ENCODE measurements at regions not wholly inside any gene's neighbourhood (a gene's known extent, or its start where the extent isn't known, plus 50 kb on each side); places are given as distances from the start of the nearest gene placed in this dataset.
A peak's percentile ranks its signal among the peaks of the same experiment; 100 is the strongest.

DNA sequence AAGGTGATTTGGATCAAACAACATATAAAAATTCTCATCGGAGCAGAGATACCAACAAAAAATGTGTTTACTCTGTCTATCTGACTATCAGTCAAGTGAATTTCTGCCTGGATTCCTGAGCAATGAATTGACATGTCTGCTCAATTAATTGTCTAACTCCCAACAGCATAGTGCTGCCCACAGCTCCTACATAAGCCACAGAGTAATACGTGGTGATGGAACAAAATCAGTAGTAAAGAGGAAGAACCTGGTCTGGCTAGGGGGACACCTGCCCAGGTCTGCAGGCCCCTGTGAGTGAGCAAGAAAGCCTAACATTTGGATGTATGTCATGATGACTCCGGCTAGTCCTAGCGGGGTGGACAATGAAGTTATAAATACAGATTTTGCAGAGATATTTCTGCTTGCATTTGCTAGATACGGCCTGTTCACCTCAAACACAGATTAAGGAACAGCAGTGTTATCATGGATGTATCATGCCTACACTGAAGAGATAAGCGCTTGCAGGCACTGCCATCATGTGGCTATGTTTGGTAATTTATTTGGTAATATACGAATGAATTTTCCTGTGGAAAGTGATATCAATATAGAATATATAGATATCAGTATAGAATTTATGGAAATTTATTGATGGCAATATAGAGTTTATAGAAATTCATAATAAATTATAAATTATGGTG, 69.6 kb upstream of the LRRC8B start:
- ATAC-seq (peak; percentile 79), DNase-seq (peak in 2 of 3 donors; percentile 33 to 73)
- TF ChIP-seq, protein P1, sequence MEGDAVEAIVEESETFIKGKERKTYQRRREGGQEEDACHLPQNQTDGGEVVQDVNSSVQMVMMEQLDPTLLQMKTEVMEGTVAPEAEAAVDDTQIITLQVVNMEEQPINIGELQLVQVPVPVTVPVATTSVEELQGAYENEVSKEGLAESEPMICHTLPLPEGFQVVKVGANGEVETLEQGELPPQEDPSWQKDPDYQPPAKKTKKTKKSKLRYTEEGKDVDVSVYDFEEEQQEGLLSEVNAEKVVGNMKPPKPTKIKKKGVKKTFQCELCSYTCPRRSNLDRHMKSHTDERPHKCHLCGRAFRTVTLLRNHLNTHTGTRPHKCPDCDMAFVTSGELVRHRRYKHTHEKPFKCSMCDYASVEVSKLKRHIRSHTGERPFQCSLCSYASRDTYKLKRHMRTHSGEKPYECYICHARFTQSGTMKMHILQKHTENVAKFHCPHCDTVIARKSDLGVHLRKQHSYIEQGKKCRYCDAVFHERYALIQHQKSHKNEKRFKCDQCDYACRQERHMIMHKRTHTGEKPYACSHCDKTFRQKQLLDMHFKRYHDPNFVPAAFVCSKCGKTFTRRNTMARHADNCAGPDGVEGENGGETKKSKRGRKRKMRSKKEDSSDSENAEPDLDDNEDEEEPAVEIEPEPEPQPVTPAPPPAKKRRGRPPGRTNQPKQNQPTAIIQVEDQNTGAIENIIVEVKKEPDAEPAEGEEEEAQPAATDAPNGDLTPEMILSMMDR (IDR thresholded peaks at IDR 0.05), result peak; percentile 52
- Histone ChIP-seq H3K36me3 (ENCODE audit: low read depth) (no peaks in the 10 kb centered on the region), H3K9me3 (no peaks in the 10 kb centered on the region), H3K4me1 (ENCODE audit: low read depth) (no peaks in the 10 kb centered on the region), H3K4me3 (no peak overlapping the region)
- intact Hi-C loops (cut with DNase I, micrococcal nuclease), result no loop called here

GRCh38 chr1:89457046-89457445, 67.6 kb upstream of the LRRC8B start:
- TF ChIP-seq, protein P1 (IDR thresholded peaks at IDR 0.05), result no peak
- no peaks in the 10 kb centered on the region for H3K9me3 ChIP-seq
- no peak overlapping the region for H3K4me3 ChIP-seq
- no peaks in the 10 kb centered on the region for H3K4me1 ChIP-seq (ENCODE audit: low read depth)
- DNase-seq (no peak), ATAC-seq (no peak)
- no peaks in the 10 kb centered on the region for H3K36me3 ChIP-seq (ENCODE audit: low read depth)
- intact Hi-C loops (cut with DNase I, micrococcal nuclease), result no loop called here

DNA sequence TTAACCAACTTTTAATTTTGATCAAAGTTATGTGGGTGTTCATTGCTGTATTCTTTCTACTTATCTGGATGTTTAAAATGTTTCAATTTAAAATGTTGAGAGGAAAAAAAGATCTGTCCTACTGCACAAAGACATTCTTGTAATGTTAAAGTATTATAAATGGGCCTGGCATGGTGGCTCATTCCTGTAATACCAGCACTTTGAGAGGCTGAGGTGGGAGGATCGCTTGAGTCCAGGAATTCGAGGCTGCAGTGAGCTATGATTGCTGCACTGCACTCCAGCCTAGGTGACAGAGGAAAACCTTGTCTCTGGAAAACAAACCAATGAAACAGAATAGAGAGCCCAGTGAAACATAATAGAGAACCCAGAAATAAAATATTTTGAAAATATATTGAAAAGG, 65.5 kb upstream of the LRRC8B start:
- DNase-seq, result no peak
- H3K9me3 ChIP-seq, result no peaks in the 10 kb centered on the region
- ATAC-seq, result no peak
- no peaks in the 10 kb centered on the region for H3K36me3 ChIP-seq (ENCODE audit: low read depth)
- H3K4me1 ChIP-seq (ENCODE audit: low read depth), result no peaks in the 10 kb centered on the region
- TF ChIP-seq, protein P1 (IDR thresholded peaks at IDR 0.05), result no peak
- intact Hi-C loops (cut with DNase I, micrococcal nuclease), result no loop called here
- H3K4me3 ChIP-seq, result no peak overlapping the region

DNA sequence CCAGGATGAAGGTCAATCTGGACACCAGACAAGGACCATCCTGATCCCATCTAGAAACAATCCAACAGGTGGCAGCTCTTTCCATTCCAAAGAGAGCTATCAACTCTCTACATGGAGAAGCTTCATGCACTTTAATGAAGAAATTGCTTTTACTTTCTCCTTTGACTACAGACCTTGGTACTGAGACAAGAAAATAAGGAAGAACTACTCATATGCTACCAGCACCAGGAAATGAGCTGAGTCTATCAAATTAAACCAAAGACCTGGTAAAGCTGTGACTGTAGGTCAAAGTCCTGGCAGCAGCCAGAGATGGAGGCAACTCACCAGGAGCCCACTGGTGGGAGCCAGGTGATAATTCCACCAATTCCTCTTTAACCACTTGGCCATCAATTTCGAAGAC, 64.3 kb upstream of the LRRC8B start:
- intact Hi-C loops (cut with DNase I, micrococcal nuclease), result no loop called here
- DNase-seq (no peak), ATAC-seq (peak; percentile 90)
- Histone ChIP-seq H3K36me3 (ENCODE audit: low read depth) (no peaks in the 10 kb centered on the region), H3K4me3 (no peak overlapping the region), H3K9me3 (no peaks in the 10 kb centered on the region), H3K4me1 (ENCODE audit: low read depth) (no peaks in the 10 kb centered on the region)
- TF ChIP-seq, protein P1 (IDR thresholded peaks at IDR 0.05), result no peak

- ATAC-seq (no peak), DNase-seq (no peak)
- Histone ChIP-seq H3K4me3 (no peak overlapping the region), H3K4me1 (ENCODE audit: low read depth) (no peaks in the 10 kb centered on the region), H3K9me3 (no peaks in the 10 kb centered on the region), H3K36me3 (ENCODE audit: low read depth) (no peaks in the 10 kb centered on the region)
- intact Hi-C loops (cut with DNase I, micrococcal nuclease), result no loop called here
- TF ChIP-seq, protein P1 (IDR thresholded peaks at IDR 0.05), result no peak
Observed at GRCh38 chr1:89462250-89462649, 62.4 kb upstream of the LRRC8B start.

DNA sequence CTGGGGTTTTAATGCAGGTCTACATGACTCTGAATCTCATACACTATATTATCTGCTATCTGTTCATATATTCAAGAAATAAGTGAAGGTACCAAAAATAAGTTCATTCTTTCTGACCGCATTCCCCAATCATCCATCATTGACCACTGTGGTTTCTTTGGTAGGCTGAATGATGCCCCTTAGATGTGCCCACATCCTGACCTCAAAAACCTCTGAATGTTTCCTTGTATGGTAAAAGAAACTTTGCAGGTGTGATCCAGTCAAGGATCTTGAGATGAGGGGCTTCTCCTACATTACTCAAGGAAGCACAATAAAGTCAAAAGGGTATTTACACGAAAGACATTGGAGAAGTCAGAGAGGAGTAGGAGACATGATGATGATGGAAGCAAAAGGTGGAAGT, 60.6 kb upstream of the LRRC8B start:
- no peak for DNase-seq
- H3K9me3 ChIP-seq, result no peaks in the 10 kb centered on the region
- H3K36me3 ChIP-seq (ENCODE audit: low read depth), result no peaks in the 10 kb centered on the region
- H3K4me1 ChIP-seq (ENCODE audit: low read depth), result no peaks in the 10 kb centered on the region
- intact Hi-C loops (cut with DNase I, micrococcal nuclease), result no loop called here
- ATAC-seq, result no peak
- TF ChIP-seq, protein P1 (IDR thresholded peaks at IDR 0.05), result no peak
- H3K4me3 ChIP-seq, result no peak overlapping the region

Data from mucosa of descending colon (tissue), 3 donors.